Lung (tissue), 11 donors: ENCODE measurements at regions not wholly inside any gene's neighbourhood (a gene's known extent, or its start where the extent isn't known, plus 50 kb on each side); places are given as distances from the start of the nearest gene placed in this dataset.

Experiments
- ATAC-seq: fragments of 200-7000 bp; cut with Tn5 transposase; one replicate; pipeline ENCODE4 v1.9.1; 2020; ENCODE audit warnings: moderate number of reproducible peaks; ENCODE audit not compliant: insufficient read depth, low FRiP score
- DNase-seq, 3 donors: peaks; one replicate each; pipeline ENCODE4 v3.0.0-alpha.2; 2013 to 2017
- H3K27ac ChIP-seq, 2 donors: one replicate each; pipeline ENCODE4 v1.5.1; 2013; ENCODE audit warnings: mild to moderate bottlenecking in 2 of 2, moderate library complexity in 2 of 2, control low read depth in 1 of 2, inconsistent platforms in 1 of 2, low read depth in 1 of 2, low read length in 1 of 2
- H3K27me3 ChIP-seq, 3 donors: one replicate each; pipeline ENCODE4 v1.5.1; 2013; ENCODE audit warnings: low read length in 2 of 3; ENCODE audit not compliant: control insufficient read depth in 3 of 3, insufficient read depth in 3 of 3
- H3K36me3 ChIP-seq, 4 donors: one replicate each; pipeline ENCODE4 v1.5.1; 2013; ENCODE audit warnings: low read length in 4 of 4, mild to moderate bottlenecking in 1 of 4, moderate library complexity in 1 of 4; ENCODE audit not compliant: control insufficient read depth in 4 of 4, insufficient read depth in 4 of 4
- H3K4me1 ChIP-seq, 5 donors: one replicate each; pipeline ENCODE4 v1.5.1; 2013; ENCODE audit warnings: low read length in 5 of 5, mild to moderate bottlenecking in 2 of 5, moderate library complexity in 1 of 5; ENCODE audit not compliant: control insufficient read depth in 5 of 5, insufficient read depth in 5 of 5
- H3K4me3 ChIP-seq: one replicate; pipeline ENCODE4 v1.5.1; 2013; ENCODE audit warnings: mild to moderate bottlenecking, control low read depth, moderate library complexity
- H3K9ac ChIP-seq, 2 donors: one replicate each; pipeline ENCODE4 v1.5.1; 2013; ENCODE audit warnings: low read length in 2 of 2, control low read depth in 1 of 2; ENCODE audit not compliant: insufficient read depth in 1 of 2
- H3K9me3 ChIP-seq, 4 donors: one replicate each; pipeline ENCODE4 v1.5.1; 2013; ENCODE audit warnings: low read length in 3 of 4, mild to moderate bottlenecking in 1 of 4, moderate library complexity in 1 of 4; ENCODE audit not compliant: control insufficient read depth in 4 of 4, insufficient read depth in 3 of 4
- CTCF ChIP-seq: IDR thresholded peaks from 2 replicates; pipeline ENCODE4 v1.5.1; 2012; ENCODE audit warnings: mild to moderate bottlenecking; ENCODE audit errors: control extremely low read depth, extremely low read depth
- WGBS, 2 donors: extraction: QIAGEN DNeasy Blood & Tissue Kit; methylation state at CpG; one replicate each; pipeline ENCODE4 v1.1.7; 2013; 5-methylcytosine and 5-hydroxymethylcytosine counted together
- donor health status: control.
- donor health status: control.
- donor health status: Bipolar disorder and iron deficiency.
- donor health status: healthy.
- donor health status: DM: yes; HTN: yes; CAD: no.

GRCh38 chr20:24832518-24832917 is 116.6 kb upstream of the CST7 start:
- no peak for ATAC-seq
- Histone ChIP-seq H3K9me3 (peaks cover 0 to 6% (median 0%) of the 10 kb centered on the region in 4 donors), H3K9ac (no peak overlapping the region), H3K36me3 (no peaks in the 10 kb centered on the region), H3K27ac (no peak overlapping the region), H3K4me3 (no peak overlapping the region), H3K27me3 (no peaks in the 10 kb centered on the region), H3K4me1 (peaks cover 0 to 14% (median 4%) of the 10 kb centered on the region in 5 donors)
- TF ChIP-seq CTCF, result no peak
- WGBS, 2 donors, result 92% methylated on average over 6 of the region's 6 CpGs
- DNase-seq, result no peak

- ATAC-seq, result no peak
- H3K9me3 ChIP-seq, result peaks cover 0 to 6% (median 0%) of the 10 kb centered on the region in 4 donors
- TF ChIP-seq CTCF, result no peak
- no peak overlapping the region for H3K9ac ChIP-seq
- no peak overlapping the region for H3K4me3 ChIP-seq
- 87 to 92% methylated on average over 6 of the region's 6 CpGs for WGBS, 2 donors
- H3K4me1 ChIP-seq, result peaks cover 0 to 24% (median 4%) of the 10 kb centered on the region in 5 donors
- no peaks in the 10 kb centered on the region for H3K27me3 ChIP-seq
- DNase-seq, result peak in 1 of 3 donors; percentile 7
- H3K27ac ChIP-seq, result no peak overlapping the region
- no peaks in the 10 kb centered on the region for H3K36me3 ChIP-seq
Measured at GRCh38 chr20:24833592-24833991, 115.5 kb upstream of the CST7 start.

- no peak for TF ChIP-seq CTCF
- no peaks in the 10 kb centered on the region for H3K27me3 ChIP-seq
- no peaks in the 10 kb centered on the region for H3K36me3 ChIP-seq
- 87 to 90% methylated on average over 1 of the region's 1 CpG for WGBS, 2 donors
- H3K27ac ChIP-seq, result no peak overlapping the region
- no peak overlapping the region for H3K9ac ChIP-seq
- no peak for ATAC-seq
- no peak overlapping the region for H3K4me3 ChIP-seq
- H3K4me1 ChIP-seq, result peaks cover 0 to 31% (median 10%) of the 10 kb centered on the region in 5 donors
- DNase-seq, result no peak
- H3K9me3 ChIP-seq, result peaks cover 0 to 6% (median 0%) of the 10 kb centered on the region in 4 donors
Measured at GRCh38 chr20:24834310-24834709, 114.8 kb upstream of the CST7 start.

GRCh38 chr20:24835195-24835594 is 113.9 kb upstream of the CST7 start:
- no peak for TF ChIP-seq CTCF
- Histone ChIP-seq H3K36me3 (no peaks in the 10 kb centered on the region), H3K9me3 (peaks cover 0 to 6% (median 0%) of the 10 kb centered on the region in 4 donors), H3K4me3 (no peak overlapping the region), H3K27me3 (no peaks in the 10 kb centered on the region), H3K27ac (no peak overlapping the region), H3K4me1 (peaks cover 0 to 40% (median 10%) of the 10 kb centered on the region in 5 donors), H3K9ac (no peak overlapping the region)
- WGBS, 2 donors, result 87 to 95% methylated on average over 5 of the region's 5 CpGs
- no peak for DNase-seq
- no peak for ATAC-seq
